LoVo (cell line): ENCODE measurements at regions not wholly inside any gene's neighbourhood (a gene's known extent, or its start where the extent isn't known, plus 50 kb on each side); places are given as distances from the start of the nearest gene placed in this dataset.
"Not testable (repeated sequence)": the region's sequence is repeated elsewhere in the genome, so short reads cannot be mapped to it uniquely, and the experiment has no call there.

Experiments used
- DNase-seq: peaks from one replicate; pipeline ENCODE4 v3.0.0-alpha.2; 2016; ENCODE audit warnings: low spot score

DNA sequence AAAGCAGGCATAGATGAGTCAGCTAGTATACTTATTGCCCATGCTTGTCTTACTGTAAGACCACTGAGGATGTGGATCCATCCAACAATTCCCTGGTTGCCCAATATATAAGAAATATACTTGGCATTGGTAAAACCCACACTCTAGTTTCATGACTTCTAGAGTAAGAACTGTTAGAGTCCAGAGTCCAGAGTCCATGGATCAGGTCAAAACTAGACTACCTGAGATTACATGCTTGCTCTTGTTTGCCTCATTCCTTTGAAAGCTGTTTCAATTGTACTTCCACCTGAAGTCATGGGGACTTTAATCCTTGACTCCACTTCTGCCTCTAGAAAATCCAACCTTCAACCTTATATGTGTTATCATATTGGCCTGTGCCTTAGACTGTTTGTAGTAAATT, 707.6 kb upstream of the FAM98A start:
- no peak for DNase-seq

DNA sequence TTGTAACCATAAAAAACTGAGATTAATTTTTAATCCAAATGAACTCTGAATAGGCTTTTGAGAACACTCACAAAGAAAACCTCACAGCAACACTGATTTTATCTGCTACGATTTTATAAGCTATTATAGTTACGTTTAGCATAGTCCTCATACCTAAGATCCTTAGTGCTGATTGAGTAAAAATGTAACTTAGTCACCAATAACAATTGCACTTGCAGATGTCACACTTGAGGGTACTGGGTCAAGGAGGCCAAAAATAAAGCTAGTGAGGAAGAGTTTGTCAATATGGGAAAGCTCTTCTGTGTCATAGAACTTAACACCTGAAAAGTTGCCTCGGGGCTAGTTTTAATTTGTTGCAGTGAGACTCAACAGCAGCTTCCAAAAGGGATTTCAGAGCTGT, 706.5 kb upstream of the FAM98A start:
- DNase-seq = no peak

DNA sequence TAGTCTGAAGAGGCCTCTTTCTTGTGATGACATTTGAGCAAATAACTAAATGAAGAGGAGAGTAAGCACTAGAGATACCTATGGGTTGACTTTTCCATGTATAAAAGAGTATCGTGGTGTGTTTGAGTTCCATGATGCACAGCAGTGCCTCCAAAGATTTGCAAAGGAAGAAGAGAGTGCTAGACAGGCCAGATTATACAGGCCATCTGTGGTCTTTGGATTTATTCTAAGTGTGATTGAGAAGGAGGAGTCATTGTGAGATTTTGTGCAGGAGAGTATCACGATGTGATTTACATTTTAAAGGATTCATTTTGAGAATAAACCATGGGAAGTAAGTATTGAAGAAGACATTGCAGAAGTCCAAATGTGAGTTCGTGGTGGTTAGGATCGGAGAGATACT, 695.9 kb upstream of the FAM98A start:
- no peak for DNase-seq

DNA sequence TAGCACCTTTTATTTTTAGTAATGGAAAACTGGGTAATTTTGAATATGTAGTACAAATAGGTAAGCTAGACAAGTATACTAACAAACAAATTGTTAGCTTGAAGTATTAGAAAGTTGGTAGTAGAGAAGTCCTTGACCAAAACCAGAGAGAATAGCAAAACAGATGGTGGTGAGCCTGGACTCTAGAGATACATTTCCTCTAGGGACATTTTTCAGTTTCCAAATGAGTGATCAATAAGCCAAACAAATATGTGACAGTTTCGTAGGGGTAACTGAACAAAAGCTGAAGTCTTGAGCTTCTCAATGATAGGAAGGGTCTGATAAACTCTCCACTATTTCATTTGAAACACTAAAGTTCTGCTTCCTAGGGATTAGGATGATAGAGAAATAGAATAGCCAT, 692.0 kb upstream of the FAM98A start:
- no peak for DNase-seq

DNA sequence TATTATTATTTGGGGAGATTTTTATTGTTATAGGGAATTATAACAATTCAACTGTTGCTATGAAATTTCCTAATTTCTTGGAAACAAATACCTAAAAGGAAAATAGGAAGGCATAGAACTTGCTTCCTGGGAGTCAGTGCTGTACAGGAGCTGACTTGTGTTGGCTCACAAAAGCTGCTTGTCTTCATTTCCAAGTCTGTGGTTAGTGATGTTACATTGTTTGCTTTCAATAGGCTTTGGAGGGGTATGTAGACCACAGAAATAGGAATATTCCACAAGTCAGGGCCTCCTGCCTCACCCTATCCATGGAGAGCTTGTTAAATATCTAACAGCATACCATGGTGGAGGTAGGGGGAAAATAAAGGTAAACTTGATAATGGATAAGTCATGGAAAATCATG, 688.9 kb upstream of the FAM98A start:
- no peak for DNase-seq

DNA sequence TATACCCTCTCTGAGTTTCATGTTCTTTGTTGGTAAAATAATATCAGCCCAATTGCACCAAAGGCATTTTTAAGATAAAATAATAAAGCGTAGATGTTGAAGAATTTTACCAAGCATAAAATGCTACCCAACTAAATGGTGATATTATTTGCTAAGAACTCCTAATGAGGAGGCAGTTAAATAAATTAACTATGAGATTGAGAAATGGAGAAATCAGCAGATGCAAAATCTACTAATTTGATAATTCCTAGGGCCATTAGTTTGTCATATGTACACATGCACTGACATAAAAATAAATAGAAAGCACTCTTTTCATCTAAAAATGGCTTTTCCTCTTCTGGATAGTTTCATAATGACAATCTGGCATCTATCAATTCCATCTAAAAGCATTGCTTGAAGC, 681.5 kb upstream of the FAM98A start:
- no peak for DNase-seq

DNA sequence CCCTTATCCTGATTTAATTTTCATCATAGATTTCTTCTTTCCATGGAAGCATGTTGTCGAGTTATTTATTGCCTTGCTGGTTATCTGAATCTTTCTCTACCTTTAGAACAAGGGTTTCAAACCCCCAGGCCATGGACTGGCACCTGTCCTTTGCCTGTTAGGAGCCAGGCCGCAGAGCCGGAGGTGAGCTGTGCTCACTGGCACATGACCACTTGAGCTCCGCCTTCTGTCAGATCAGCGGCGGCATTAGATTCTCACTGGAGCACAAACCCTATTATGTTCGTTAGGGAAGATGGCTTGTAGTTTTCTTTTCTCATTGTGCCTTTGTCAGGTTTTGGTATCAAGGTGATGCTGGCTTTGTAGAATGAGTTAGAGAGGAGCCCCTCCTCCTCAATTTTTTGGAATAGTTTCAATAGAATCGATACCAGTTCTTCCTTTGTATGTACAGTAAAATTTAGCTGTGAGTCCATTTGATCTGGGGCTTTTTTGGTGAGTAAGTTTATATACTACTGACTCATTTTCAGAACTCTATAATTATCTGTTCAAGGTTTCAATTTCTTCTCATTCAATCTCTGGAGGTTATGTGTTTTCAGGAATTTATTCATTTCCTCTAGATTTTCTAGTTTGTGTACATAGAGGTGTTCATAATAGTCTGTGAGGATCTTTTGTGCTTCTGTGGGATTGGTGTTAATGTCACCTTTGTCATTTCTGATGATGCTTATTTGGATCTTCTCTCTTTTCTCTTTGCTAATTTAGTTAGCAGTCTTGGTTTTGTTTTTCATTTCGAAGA, 668.0 kb upstream of the FAM98A start:
- DNase-seq = no peak

DNA sequence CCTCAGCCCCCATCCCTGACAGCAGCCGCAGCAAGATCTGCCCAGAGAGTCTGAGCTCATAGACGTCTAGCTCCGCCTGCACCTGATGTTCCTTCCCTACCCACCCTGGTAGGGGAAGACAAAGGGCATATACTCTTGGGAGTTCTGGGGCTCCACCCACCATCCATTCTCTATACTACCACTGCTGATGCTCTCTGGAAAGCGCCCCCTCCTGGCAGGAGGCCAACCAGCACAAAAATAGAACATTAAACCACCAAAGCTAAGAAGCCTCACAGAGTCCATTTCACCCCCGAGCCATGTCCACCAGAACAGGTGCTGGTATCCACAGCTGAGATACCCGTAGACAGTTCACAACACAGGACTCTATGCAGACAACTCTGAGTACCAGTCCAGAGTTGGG, 662.6 kb upstream of the FAM98A start:
- DNase-seq = no peak

DNA sequence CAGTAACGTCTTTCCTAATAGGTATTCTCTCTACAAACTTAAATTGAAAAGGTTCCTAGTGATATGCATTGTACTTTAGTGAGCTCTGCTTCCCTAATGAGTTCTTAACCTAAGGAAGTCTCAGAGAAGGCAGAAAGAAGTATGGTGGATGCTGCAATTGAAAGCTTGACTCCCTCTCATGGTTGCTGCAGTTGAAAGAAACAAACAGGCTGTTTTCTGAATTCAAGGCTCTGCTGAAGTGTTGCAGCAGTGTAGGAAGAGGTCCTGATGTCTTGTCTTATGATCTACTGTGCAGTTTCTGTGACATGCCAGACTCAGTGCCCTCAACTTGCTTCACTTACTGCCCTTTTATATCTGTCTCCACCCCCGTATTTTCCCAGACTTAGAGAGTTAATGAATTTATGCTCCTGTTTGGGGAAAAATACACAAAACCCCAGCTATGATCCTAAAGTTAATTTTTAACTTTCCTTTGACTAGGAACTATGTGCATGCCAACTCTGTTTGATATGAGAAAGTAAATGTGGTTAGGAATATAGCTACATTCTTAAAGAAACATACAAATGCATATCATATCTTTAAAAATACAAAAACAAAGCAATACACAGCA, 655.3 kb upstream of the FAM98A start:
- DNase-seq = no peak

DNA sequence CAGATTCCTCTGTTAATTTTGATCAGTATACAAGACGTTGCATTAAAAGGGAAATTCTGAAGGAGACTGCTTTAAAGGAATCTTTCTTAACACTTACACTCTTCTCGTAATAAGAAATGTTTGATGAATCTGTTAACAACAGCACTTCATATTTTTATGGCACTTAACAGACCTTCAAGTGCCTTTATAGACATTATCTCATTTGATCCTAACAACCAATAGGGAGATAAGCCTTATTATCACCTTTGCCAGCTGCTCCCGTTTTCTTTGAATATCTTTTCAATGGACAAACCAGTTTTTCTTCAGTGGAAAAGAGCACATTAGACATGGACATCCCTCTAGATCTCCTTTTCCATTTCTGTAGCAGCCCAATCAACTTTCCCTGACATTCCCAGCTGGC, 653.0 kb upstream of the FAM98A start:
- DNase-seq = no peak

DNA sequence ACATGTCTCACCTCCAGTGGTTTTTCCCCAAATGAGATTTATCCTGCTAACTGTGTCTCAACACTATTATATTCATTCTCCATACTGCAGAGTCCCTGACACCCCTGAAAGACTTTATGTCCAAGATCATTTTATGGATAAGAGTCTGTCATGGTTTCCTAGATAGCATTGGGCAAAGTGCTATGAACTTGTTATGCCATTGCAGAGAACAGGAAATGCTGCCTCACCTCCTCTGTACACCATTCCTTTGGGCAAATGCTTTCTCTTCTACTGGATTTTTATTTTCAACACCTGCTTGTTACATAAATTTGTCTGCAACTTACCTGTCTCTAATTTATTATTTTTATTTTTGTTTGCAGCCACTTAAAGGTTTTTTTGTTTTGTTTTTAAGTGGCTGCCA, 652.5 kb upstream of the FAM98A start:
- DNase-seq = no peak

DNA sequence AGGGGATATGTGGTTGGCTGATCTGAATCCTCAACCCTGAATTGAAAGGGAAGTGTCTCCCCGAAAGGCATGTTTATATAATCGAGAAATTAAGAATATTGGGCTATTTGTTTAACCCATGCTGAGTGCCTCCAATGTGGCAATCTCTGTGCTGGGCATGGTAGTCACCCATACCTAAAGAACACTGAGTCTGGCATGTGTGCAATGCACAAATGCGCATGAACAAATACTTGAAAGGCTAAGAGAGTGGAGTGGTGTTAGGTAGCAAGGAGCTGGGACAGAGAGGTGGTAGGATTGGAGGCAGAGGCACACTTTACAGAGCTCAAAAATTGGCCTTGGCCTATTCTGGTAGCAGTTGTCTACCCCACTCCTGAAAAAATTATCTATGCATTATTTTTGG, 645.1 kb upstream of the FAM98A start:
- DNase-seq = no peak

DNA sequence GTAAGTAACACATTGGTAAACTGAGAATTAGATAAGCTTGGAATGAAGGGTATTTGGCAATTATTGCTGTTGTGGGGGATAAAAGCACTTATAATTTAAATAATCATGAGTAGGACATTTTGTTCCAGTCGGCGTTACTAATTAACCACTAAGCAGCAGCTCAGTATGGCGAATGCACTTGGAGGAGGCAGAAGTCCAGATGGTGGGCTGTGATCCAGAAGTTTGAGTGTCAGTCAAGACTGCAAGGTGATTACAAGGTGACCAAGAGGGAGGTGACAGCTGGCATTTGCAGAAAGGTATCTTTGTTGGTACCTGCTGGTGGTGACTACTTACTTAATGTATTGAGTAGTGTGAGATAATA, 643.6 kb upstream of the FAM98A start:
- no peak for DNase-seq

DNA sequence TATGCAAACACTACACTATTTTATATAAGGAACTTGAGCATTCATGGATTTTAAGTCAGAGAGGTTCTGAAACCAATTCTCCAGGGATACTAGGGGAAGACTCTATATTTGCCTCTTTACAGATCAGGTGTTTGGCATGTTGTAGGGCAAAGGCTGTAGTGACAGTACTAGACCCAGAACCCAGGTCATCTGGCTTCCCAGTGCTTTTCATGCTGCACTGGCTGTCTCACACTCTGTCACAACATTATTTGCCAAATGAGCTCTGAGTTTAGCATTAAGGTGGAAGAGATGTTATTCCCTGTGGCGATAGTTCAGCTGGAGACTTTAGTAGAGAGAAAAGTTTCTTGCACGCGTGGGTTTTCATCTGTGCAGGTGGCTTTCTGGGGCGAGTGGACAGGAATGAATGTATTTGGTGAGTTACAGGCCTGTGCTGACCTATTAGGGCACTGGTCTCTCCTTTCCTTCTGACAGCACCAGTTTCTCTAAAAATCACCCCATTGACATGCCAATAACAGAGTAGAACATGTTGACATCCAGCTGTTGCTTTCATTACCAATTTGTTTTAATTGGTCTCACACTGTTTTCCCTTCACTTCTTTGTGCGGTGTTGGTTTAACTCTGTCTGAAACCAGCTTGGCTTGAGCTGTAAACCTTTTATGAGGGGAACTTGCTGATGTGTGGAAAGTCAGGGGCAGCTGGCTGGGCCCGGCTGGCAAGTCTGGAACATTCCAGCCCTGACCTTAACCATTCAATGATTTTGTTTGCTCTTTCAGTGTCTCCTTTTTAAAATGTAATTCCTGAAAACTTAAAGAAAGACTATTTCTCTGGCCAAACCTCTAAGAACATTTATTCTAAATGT, 643.0 kb upstream of the FAM98A start:
- no peak for DNase-seq

DNA sequence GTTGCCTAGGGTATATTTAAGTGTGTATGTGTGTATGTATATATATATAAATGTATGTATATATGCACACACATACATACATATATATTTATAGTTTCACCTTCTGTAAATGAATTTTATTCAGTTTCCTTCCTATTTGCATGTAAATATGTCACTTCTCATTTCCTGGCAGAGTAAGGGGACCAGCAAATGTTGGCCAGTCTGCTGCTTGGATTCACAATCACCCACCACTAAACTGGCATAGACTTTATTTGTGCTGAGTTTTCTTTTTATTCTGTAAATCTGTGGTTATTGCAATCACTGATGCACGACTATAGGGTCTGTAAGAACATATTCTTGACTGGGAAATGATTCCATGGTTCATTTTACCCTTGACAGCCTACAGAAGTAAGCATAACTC, 640.4 kb upstream of the FAM98A start:
- no peak for DNase-seq

DNA sequence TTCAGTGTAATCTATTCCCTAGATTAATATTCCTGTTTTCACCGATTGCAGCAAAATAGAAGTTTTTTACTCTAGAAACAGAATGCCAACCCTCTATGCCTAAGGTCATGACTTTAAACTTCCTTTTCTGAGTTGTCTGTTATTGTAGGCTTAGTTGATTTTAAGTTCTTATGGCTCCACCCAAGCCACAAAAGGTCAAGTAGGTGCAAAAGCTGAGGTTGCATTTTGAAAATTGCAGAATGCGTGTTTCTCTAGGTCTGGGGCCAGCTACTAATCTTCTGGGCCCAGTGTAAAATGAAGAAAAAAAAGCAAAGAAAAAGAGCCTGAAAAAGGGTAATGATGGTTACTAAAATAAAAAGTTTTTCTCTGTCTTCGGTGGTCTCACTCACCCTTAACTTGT, 635.7 kb upstream of the FAM98A start:
- no peak for DNase-seq

DNA sequence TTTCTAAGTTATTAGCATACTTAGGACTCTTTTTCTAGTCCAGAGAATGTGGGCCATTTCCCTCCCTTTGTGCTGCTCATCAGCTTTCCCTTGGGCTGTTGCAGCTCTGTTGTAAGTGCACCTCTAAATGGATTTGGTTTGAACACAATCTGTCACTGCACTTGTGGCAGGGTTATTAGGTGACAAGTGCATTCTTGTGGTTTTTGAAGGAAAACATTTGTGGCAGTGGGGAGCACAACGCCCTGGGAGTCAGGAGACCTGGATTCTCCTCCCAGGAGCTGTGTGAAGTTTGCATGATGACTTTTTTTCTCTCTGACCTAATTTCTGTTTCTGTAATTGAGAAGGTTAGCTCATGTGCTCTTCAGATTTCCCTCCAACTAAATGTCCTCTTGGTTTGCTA, 630.9 kb upstream of the FAM98A start:
- DNase-seq = no peak

DNA sequence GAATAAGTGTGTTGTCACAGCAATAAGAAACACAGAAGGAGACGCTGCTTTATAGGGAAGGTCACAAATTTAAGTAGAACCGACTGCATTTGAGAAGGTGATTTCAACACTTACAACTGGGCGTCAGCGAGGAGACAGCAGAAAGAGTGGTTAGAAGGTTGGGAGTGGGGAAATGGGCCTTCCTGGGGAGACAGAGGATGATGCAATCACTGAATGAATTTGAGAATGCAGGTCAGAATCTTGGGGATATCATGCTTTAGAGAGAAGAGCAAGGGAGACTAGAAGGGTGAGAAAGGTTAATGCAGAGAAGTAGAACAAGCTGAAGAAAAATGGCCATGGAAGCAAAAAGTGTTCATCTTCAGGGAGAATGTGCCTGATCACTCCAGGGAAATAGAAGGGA, 616.1 kb upstream of the FAM98A start:
- DNase-seq = no peak

DNA sequence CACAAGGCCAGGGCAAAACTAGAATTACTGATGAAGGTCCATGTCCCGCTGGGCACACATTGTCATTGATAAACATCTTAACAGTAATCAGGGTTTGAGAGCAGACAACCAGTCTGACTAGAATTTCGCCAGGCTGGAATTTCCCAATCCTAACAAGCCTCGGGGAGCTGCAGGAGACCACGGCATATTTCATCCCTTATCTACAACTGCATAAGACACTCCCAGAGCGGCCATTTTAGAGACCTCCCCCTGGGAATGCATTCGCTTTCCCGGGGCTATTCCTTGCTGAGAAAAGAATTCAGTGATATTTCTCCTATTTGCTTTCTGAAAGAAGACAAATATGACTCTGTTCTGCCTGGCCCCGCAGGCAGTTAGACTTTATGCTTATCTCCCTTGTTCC, 611.3 kb upstream of the FAM98A start:
- not testable (repeated sequence) for DNase-seq

DNA sequence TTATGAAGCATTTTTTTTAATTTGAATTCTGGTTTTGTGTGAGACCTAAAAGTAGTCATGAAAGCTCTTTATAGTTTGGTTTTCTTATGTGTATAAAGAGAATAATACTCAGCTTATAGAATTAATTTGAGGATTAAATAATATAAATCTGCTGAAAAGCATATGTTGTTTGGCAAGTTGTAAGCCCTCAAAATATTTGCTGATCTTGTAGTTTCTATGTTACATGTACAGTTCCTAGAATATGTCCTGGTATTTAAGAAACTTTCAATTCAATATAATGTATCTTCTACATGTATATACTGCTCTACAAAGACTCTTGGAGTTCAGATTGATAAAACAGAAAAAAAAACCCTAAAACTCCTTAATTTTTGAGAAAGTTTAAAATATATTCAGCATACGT, 605.5 kb upstream of the FAM98A start:
- no peak for DNase-seq

DNA sequence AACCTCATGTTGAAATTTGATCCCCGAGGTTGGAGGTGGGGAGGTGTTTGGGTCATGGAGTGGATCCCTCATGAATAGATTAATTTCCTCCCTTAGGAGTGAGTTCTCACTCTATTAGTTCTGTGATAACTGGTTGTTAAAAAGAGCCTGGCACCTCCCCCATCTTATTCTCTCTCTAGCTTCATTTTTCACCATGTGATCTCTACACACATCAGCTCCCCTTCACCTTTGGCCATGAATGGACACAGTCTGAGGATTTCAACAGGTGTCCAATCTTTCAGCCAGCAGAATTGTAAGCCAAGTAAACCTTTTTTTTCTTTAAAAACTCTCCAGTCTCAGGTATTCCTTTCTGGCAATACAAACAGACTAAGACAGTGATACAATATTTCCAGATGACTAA, 602.0 kb upstream of the FAM98A start:
- no peak for DNase-seq

DNA sequence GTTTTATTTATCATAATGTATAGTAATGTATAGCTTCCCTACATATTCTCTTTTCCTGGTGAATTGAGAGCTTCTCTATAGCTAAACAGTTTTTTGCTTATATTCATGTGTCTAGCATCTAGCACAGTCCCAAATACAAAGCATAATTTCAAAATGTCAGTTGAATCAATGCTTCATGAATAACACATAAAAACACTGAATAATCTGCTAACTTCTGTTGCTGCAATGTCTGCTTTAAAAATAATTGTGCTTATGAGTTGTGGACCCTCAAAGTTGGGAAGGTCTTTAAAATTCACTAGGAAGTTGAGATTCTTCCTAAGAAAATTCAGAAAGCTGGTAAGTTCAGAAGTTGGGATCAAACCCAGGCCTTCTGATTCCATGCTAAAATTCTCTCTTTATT, 600.9 kb upstream of the FAM98A start:
- DNase-seq = no peak

DNA sequence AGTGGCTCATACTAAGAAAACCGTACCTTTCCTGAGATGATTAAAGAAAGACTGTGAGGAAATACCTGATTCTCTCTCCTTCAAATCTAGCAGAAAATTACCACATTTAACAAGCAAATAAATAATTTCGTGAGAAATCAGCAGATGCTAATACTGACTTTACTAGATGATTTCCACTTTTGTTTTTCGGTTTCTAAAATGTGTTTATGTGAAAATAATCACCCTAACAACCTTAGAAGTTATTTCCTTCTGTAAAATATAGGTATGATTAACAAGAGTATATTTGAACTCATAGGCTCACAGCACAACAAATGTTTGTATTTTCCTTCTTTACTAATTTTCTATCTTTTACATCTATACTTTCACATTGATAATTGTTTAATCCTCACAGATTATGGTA, 594.1 kb upstream of the FAM98A start:
- DNase-seq = no peak
